HS-27A (cell line): ENCODE measurements at regions not wholly inside any gene's neighbourhood (a gene's known extent, or its start where the extent isn't known, plus 50 kb on each side); places are given as distances from the start of the nearest gene placed in this dataset.

ENCODE experiments used
- DNase-seq: peaks from one replicate; pipeline ENCODE4 v3.0.0-alpha.2; 2012; ENCODE audit warnings: low read depth, missing footprints

DNA sequence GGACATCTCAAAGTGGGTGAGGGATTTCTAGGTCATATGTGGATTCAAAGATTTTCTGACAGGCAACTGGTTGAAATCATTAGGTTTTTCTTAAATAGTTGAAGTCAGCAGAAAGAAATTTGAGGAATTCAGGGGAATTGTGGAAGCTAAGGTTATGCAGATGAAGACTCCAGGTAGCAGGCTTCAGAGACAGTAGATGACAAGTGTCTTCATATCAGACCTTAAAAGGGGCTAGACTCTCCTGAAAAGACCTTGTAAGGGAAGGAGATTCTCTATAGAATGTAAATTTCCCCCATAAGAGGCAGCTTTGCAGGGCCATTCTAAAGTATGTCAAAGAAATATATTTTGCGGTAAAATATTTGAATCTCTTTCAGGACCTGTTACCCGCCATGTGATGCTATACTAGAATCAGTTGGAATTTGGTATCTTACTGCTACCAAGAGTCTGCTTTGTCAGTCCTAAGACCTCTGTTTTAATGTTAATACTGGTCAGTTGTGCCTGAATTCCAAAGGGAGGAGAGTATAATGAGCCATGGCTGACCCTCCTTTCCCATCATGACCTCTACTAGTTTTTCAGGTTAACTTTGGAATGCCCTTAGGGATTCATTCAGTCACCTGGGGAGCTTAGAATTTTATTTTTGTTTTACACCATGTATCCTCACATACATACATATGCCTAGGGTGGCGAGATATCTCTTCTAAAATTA, 1115.5 kb upstream of the SLC10A2 start:
- no peak for DNase-seq

- DNase-seq: no peak
These were observed 1104.9 kb upstream of the SLC10A2 start for GRCh38 chr13:104170980-104171555.

GRCh38 chr13:104163866-104164630, 1097.8 kb upstream of the SLC10A2 start:
- DNase-seq: no peak

DNA sequence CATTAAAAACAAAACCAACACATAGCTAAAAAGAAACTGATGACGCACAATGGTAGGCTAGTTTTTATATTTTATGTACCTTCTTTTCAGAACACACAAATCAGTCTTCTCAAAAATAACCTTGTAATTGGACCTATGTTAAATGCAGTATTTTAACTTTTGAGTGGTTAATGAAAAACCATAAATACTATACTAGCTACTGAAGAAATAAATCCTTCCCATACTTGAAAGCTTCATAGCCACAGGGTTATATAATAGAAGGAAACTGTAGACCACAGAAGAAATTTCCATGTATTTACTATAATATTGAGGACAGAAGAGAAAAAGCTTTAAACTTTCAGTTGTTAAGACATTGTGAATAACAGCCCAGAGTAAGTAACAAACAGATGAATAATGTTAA, 1094.3 kb upstream of the SLC10A2 start:
- no peak for DNase-seq

- no peak for DNase-seq
These were observed 1077.7 kb upstream of the SLC10A2 start for GRCh38 chr13:104143760-104144416.

DNA sequence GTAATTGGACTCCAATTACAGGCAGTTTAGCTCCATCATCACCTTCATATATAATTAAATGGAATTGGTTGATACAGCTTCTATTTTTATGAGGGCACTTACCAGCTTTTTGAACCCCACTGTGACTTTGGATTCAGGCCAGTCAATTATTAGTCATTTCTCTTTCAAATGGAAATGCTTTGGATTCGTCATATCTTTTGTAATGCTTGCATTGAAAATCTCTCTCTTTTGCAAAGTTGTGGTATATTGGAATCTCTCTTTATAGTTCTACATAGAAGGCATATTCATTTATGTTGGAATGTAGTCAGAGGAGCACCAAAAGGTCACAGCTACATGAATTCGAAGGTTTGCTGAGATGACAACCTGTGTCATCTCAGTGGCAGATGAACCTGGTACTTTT, 1074.3 kb upstream of the SLC10A2 start:
- DNase-seq: peak; percentile 33

GRCh38 chr13:104137416-104137815, 1071.2 kb upstream of the SLC10A2 start:
- DNase-seq: no peak

DNA sequence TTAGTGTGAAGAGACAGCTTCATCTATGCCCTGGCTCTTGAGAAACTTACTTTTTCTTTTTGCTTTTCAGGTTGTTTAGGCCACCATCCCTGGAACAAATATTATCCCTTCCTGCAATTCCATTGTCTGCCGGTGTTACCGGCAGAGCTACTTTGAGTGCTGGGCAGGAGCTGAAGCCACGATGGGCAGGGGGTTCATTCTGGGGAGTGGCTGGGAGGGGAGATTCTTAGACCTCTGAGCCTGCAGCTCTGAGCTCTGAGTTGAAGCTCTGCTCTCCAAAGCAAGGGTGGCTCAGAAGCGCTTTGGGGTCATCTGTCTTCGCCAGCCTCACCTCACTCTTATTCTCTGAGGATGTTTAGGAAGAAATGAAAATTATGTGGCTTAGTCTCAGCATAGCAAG, 1066.6 kb upstream of the SLC10A2 start:
- no peak for DNase-seq

GRCh38 chr13:104114101-104114500, 1047.9 kb upstream of the SLC10A2 start:
- DNase-seq: no peak

DNA sequence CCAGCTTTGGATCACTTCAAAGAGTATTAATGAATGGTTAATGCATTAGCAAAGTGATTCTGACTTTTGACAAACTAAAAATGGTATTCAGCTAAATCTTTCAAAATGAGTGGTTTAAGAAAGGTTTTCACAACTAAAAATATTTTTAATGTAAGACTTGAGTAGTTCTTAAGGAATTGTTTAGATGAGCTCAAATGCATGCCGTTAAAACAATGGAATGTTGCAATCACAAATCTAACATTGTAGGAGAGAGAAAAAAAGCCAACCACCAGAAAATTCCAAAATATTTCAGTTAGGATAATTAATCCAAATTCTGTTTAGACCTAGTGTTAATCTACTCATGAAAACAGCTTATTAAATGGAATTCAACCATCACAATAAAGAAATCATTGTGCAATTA, 1044.8 kb upstream of the SLC10A2 start:
- DNase-seq: no peak

DNA sequence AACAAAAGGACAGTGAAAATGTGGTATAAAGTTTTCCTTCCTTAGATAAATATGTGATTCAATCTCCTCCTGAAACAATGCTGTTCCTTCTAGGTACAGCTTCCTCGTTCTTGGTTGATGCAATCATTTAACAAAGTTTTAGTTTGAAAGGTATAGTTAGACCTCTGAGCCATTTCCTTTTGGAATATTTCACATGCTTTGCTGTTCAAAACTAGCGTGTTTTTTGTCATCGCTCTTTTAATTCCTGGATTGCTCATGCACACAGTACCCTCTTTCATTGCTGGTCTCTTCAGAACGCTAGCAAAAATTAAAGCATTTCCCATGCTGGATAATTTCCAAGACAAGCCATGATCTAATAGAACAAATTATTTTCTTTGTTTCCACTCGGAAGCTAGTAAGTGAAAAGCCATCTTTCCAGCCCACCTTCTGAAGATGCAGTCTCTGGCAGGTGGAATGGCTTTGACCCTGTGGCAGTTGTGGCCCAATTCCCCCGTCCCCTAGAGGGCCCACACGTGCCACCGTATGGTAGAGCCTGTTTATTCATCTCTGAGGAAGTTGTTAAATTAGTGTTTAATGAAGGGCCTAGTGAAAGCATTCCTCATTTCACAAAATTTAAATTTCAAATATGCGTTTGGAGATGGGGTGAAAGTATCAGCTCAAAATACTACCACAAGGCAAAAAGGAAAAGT, 1040.6 kb upstream of the SLC10A2 start:
- peak; percentile 8 for DNase-seq

DNA sequence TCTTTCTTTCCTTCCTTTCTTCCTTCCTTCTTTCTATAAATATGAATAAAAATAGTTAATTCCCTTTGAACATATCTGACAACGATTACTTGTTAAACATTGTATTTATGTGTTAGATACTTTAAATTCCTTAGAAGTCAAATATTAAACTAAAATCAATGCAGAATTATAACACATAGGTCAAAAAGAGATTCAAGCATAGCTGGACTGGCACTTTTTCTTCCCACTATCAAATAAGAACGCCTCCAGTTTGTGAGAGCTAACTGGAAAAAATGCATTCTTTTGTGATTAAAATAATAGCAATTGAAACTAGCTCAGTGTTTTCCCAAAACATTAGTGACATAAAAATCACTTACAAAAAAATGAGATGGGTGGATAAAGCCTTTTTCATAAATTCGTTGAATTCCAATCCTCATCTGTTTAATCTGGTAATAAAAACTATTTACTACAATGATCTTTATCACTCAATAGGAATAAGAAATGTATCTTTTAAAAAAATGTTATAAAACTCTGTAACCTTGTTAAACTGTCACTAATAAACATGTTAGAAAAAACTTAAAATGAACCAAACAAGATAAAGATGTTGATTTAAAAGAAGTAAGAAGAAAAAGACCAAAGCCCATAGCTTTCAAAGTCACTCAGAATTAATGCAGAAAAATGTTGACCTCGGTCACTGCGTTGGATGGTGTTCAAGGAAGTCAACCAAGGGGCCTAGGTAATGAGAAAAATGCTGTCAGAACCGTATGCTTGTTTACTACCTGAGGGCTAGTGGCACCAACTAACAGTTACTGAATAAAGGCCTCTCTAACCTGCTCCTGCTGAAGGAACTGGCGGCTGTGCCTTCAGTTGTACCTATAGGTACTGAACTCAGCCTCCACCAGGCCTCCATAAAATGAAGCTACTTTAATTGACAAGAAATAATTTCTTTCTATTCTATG, 1039.5 kb upstream of the SLC10A2 start:
- no peak for DNase-seq

DNA sequence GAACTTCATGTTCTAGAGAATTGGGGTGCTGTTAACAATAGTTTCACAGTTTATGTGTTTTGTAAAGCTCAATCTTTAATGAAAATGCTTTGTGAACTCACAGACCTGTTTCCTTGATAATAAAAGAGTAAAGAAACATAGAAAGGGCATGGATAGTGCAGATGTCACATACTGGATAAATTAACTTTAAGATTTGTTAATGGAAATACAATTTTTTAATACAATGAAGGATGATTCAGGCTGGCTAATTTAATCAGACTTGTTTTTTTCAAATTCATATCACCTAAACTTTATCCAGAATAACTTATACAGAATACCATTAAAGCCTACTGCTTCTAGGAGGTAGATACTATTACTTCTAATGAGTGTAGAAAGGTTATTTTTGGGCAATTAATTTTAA, 1033.5 kb upstream of the SLC10A2 start:
- DNase-seq: no peak

DNA sequence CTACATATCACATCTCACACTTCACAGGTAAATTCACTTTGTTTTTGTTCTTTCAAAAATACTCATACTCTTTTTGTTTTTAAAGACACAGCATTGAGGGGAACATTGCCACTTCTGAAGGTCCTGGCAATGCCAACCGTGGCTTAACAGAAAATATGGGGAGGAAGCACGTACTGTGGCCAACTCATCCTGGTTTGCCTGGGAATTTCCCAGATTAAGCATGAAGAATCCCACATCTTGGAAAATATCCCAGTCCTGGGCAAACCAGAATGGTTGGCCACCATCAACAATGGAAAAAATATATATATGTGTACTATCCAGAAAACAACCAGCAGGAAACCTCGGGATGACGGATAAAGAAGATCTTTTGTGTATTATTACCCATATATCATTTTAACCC, 1032.2 kb upstream of the SLC10A2 start:
- DNase-seq: no peak

- no peak for DNase-seq
These were observed 1020.5 kb upstream of the SLC10A2 start for GRCh38 chr13:104086759-104087158.

DNA sequence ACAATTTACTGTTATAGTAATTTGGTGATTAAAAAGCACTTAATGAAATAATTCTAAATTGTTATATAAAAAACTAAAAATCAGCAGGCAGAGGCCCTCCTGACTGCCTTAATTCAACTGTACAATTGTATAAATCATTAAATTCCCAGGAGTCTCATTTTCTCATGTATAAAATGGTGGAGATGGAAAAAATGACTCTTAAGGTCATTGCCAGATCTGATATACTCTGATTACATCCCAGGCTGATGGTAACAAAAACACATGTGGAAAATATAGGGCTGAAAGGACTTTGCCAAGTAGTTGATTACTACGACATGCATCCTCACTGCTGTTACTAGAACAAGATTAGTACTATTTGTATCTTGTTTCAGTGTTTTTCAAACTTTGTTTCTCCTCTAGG, 1020.0 kb upstream of the SLC10A2 start:
- no peak for DNase-seq

DNA sequence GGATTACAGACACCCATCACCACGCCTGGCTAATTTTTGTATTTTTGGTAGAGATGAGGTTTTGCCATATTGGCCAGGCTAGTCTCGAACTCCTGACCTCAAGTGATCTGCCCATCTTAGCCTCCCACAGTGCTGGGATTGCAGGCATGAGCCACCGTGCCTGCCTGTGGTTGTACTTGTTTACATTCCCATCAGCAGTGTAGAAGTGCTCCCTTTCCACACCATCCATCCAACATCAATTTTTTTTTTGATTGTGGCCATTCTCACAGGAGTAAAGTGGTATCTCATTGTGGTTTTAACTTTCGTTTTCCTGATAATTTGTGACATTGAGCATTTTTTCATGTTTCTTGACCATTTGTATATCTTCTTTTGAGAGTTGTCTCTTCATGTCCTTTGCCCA, 1019.4 kb upstream of the SLC10A2 start:
- DNase-seq: no peak

- no peak for DNase-seq
These were observed 1008.1 kb upstream of the SLC10A2 start for GRCh38 chr13:104074326-104074725.

DNA sequence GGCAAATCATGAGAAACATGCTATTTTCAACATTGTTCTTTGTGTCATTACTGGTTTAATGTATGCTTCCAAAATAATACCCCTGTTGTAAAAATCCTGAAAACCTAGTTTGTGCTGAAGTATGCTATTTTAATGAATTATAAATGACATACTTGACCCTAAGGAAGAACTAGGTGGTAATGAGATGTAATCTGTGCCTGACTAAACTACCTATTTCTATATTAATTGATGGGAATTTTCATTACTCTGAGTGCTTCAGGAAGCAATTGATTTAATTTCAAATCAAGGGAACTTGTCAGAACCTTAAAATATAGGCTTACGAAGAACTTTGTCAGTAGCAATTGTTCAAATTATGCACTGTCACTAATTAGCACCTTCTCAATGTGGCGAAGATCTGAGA, 1005.6 kb upstream of the SLC10A2 start:
- no peak for DNase-seq

GRCh38 chr13:104065328-104065727, 999.1 kb upstream of the SLC10A2 start:
- DNase-seq: no peak

DNA sequence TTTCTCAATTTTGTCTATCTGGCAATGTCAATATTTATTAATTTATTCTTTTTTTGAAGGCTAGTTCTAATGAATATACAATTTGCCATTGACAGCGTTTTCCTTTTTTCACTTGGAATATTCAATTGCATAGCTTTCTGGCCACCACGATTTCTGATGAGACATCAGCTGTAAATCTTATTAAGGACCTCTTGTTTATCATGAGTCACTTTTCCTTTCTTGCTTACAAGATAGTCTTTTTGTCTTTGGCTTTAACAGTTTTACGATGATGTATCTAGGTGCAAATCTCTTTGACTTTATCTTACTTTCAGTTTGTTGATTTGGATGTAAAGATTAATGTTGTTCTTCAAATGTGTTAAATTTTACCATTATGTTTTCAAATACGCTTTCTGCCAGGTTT, 991.6 kb upstream of the SLC10A2 start:
- DNase-seq: no peak
